ENCODE measurements at regions not wholly inside any gene's neighbourhood (a gene's known extent, or its start where the extent isn't known, plus 50 kb on each side); places are given as distances from the start of the nearest gene placed in this dataset.
"Not testable (repeated sequence)": the region's sequence is repeated elsewhere in the genome, so short reads cannot be mapped to it uniquely, and the experiment has no call there.

GRCh38 chr2:239603411-239604356 is 202.9 kb upstream of the HDAC4 start:
- DNase-seq (ENCODE audit: low read depth in 2 of 2), result no peak

GRCh38 chr2:239602290-239603282 is 201.8 kb upstream of the HDAC4 start:
- no peak for DNase-seq (ENCODE audit: low read depth in 2 of 2)

- DNase-seq (ENCODE audit: low read depth in 2 of 2), result no peak
These were observed 201.1 kb upstream of the HDAC4 start for GRCh38 chr2:239601880-239602279.

GRCh38 chr2:239601201-239601851 is 200.5 kb upstream of the HDAC4 start:
- DNase-seq (ENCODE audit: low read depth in 2 of 2), result no peak

- DNase-seq (ENCODE audit: low read depth in 2 of 2), result no peak
These were observed 199.8 kb upstream of the HDAC4 start for GRCh38 chr2:239600650-239601049.

- DNase-seq (ENCODE audit: low read depth in 2 of 2), result no peak
These were observed 199.3 kb upstream of the HDAC4 start for GRCh38 chr2:239600001-239600593.

GRCh38 chr2:239599299-239599698 is 198.5 kb upstream of the HDAC4 start:
- no peak for DNase-seq (ENCODE audit: low read depth in 2 of 2)

GRCh38 chr2:239598732-239599090 is 197.9 kb upstream of the HDAC4 start:
- DNase-seq (ENCODE audit: low read depth in 2 of 2), result no peak

GRCh38 chr2:239598011-239598731 is 197.4 kb upstream of the HDAC4 start:
- no peak for DNase-seq (ENCODE audit: low read depth in 2 of 2)

- no peak for DNase-seq (ENCODE audit: low read depth in 2 of 2)
These were observed 196.4 kb upstream of the HDAC4 start for GRCh38 chr2:239597216-239597615.

- no peak for DNase-seq (ENCODE audit: low read depth in 2 of 2)
These were observed 196.0 kb upstream of the HDAC4 start for GRCh38 chr2:239596792-239597191.

- DNase-seq (ENCODE audit: low read depth in 2 of 2), result no peak
These were observed 195.4 kb upstream of the HDAC4 start for GRCh38 chr2:239596253-239596652.

GRCh38 chr2:239595726-239596125 is 194.9 kb upstream of the HDAC4 start:
- no peak for DNase-seq (ENCODE audit: low read depth in 2 of 2)

GRCh38 chr2:239594772-239595608 is 194.2 kb upstream of the HDAC4 start:
- no peak for DNase-seq (ENCODE audit: low read depth in 2 of 2)

GRCh38 chr2:239594019-239594771 is 193.4 kb upstream of the HDAC4 start:
- DNase-seq (ENCODE audit: low read depth in 2 of 2), result no peak

- no peak for DNase-seq (ENCODE audit: low read depth in 2 of 2)
These were observed 192.6 kb upstream of the HDAC4 start for GRCh38 chr2:239593455-239593854.

- not testable (repeated sequence) for DNase-seq (ENCODE audit: low read depth in 2 of 2)
These were observed 191.9 kb upstream of the HDAC4 start for GRCh38 chr2:239592629-239593290.

Measured in fibroblast of skin of left quadriceps (primary cell).